ENCODE measurements at regions not wholly inside any gene's neighbourhood (a gene's known extent, or its start where the extent isn't known, plus 50 kb on each side); places are given as distances from the start of the nearest gene placed in this dataset.
"Not testable (repeated sequence)": the region's sequence is repeated elsewhere in the genome, so short reads cannot be mapped to it uniquely, and the experiment has no call there.

DNA sequence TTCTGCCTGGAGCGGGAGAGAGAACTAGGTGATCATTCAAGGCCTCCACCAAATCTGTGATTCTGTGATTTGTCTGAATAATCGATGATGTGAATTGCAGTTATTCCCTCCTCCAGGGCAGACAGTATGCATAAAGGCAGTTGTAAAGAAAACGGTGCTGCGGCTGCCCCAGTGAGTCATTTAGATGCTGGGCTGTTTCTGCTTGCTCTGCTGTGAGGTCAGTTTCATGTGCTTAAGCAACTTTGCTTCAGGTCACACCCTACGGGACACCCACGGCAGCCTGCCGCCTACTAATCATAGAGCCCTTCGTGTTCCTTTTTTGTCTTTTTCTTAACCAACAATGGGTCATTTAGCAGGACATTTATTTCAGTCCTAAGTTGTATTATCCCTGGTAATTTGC, 158.1 kb upstream of the PITRM1 start:
- Histone ChIP-seq H3K9me3 (ENCODE audit: control insufficient read depth, low read length) (no peaks in the 10 kb centered on the region), H3K27me3 (ENCODE audit: control insufficient read depth, insufficient read depth) (no peaks in the 10 kb centered on the region), H3K27ac (ENCODE audit: low read length) (no peak overlapping the region), H3K4me1 (ENCODE audit: control insufficient read depth, insufficient read depth, low read length) (no peaks in the 10 kb centered on the region), H3K4me3 (ENCODE audit: low read length) (no peak overlapping the region)
- WGBS, result 59% methylated on average over 8 of the region's 8 CpGs
- ATAC-seq, result peak; percentile 64 to 84
- peak in 2 of 3 donors; percentile 34 to 77 for DNase-seq
- intact Hi-C loops (cut with DNase I), result no loop called here

GRCh38 chr10:3325954-3326750, 153.6 kb upstream of the PITRM1 start:
- H3K4me3 ChIP-seq (ENCODE audit: low read length), result no peak overlapping the region
- no peak overlapping the region for H3K27ac ChIP-seq (ENCODE audit: low read length)
- H3K27me3 ChIP-seq (ENCODE audit: control insufficient read depth, insufficient read depth), result no peaks in the 10 kb centered on the region
- no peaks in the 10 kb centered on the region for H3K4me1 ChIP-seq (ENCODE audit: control insufficient read depth, insufficient read depth, low read length)
- intact Hi-C loops (cut with DNase I), result no loop called here
- H3K9me3 ChIP-seq (ENCODE audit: control insufficient read depth, low read length), result no peaks in the 10 kb centered on the region
- WGBS, result 86% methylated on average over 7 of the region's 7 CpGs
- ATAC-seq (no peak), DNase-seq (no peak)

GRCh38 chr10:3324612-3325038, 152.0 kb upstream of the PITRM1 start:
- no peak for DNase-seq
- 66% methylated on average over 8 of the region's 8 CpGs for WGBS

DNA sequence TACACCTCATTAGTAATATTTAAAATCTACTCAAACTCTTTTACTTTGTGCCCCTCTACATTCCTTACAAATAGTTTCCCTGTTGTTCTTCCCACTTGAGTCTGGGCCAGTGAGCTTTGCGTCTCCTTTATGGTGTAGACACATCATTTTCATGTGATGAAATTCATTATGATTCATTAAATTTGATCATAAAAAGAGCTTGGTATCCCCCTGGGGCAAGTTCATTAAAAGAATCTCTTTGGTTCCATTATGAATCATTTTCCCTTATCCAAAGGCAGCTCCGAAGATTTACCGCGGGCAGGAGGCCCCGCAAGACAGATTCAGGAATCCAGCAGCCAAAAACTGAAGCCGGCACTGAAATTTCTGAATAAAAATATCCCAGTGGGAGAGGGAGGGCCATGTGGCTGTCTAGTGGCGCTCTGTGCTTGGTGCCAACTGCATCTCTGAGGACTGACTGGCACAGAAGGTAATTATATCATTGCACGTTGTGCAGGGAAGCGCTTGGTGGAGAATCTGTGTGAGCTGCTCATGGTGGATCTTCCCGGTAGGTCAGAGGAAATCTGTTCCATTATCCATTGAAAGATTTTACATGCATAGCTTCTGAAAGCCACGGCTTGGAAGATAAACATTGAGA, 151.4 kb upstream of the PITRM1 start:
- Histone ChIP-seq H3K4me1 (ENCODE audit: control insufficient read depth, insufficient read depth, low read length) (no peaks in the 10 kb centered on the region), H3K4me3 (ENCODE audit: low read length) (no peak overlapping the region), H3K27me3 (ENCODE audit: control insufficient read depth, insufficient read depth) (no peaks in the 10 kb centered on the region), H3K9me3 (ENCODE audit: control insufficient read depth, low read length) (no peaks in the 10 kb centered on the region), H3K27ac (ENCODE audit: low read length) (no peak overlapping the region)
- WGBS, result 43% methylated on average over 11 of the region's 11 CpGs
- intact Hi-C loops (cut with DNase I), result no loop called here
- DNase-seq, result peak in 1 of 3 donors; percentile 54
- ATAC-seq, result peak; percentile 71 to 84

More at GRCh38 chr10:3324612-3325038, 152.0 kb upstream of the PITRM1 start:
- no peak overlapping the region for H3K27ac ChIP-seq (ENCODE audit: low read length)
- H3K27me3 ChIP-seq (ENCODE audit: control insufficient read depth, insufficient read depth), result no peaks in the 10 kb centered on the region
- no peak overlapping the region for H3K4me3 ChIP-seq (ENCODE audit: low read length)
- no peak for ATAC-seq
- H3K9me3 ChIP-seq (ENCODE audit: control insufficient read depth, low read length), result no peaks in the 10 kb centered on the region
- intact Hi-C loops (cut with DNase I), result no loop called here
- H3K4me1 ChIP-seq (ENCODE audit: control insufficient read depth, insufficient read depth, low read length), result no peaks in the 10 kb centered on the region

- 92% methylated on average over 9 of the region's 9 CpGs for WGBS
Observed at GRCh38 chr10:3321123-3321522, 148.5 kb upstream of the PITRM1 start.

DNA sequence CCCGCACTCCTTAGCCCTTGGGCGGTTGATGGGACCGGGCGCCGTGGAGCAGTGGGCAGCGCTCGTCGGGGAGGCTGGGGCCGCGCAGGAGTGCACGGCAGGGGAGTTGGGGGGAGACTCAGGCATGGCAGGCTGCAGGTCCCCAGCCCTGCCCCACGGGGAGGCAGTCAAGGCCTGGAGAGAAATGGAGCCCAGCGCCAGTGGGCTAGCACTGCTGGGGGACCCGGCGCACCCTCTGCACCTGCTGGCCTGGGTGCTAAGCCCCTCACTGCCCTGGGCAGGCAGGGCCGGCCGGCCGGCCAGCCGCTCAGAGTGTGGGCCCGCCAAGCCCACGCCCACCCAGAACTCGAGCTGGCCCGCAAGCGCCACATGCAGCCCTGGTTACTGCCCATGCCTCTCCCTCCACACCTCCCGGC, 147.2 kb upstream of the PITRM1 start:
- DNase-seq, result no peak
- ATAC-seq, result no peak
- Histone ChIP-seq H3K27ac (ENCODE audit: low read length) (no peak overlapping the region), H3K4me1 (ENCODE audit: control insufficient read depth, insufficient read depth, low read length) (no peaks in the 10 kb centered on the region), H3K27me3 (ENCODE audit: control insufficient read depth, insufficient read depth) (no peaks in the 10 kb centered on the region), H3K9me3 (ENCODE audit: control insufficient read depth, low read length) (no peaks in the 10 kb centered on the region), H3K4me3 (ENCODE audit: low read length) (no peak overlapping the region)
- WGBS, result 93% methylated on average over 25 of the region's 25 CpGs
- intact Hi-C loops (cut with DNase I), result no loop called here

More at GRCh38 chr10:3321123-3321522, 148.5 kb upstream of the PITRM1 start:
- ATAC-seq, result no peak
- Histone ChIP-seq H3K9me3 (ENCODE audit: control insufficient read depth, low read length) (no peaks in the 10 kb centered on the region), H3K4me1 (ENCODE audit: control insufficient read depth, insufficient read depth, low read length) (no peaks in the 10 kb centered on the region), H3K27ac (ENCODE audit: low read length) (no peak overlapping the region), H3K27me3 (ENCODE audit: control insufficient read depth, insufficient read depth) (no peaks in the 10 kb centered on the region), H3K4me3 (ENCODE audit: low read length) (no peak overlapping the region)
- no peak for DNase-seq
- intact Hi-C loops (cut with DNase I), result no loop called here

DNA sequence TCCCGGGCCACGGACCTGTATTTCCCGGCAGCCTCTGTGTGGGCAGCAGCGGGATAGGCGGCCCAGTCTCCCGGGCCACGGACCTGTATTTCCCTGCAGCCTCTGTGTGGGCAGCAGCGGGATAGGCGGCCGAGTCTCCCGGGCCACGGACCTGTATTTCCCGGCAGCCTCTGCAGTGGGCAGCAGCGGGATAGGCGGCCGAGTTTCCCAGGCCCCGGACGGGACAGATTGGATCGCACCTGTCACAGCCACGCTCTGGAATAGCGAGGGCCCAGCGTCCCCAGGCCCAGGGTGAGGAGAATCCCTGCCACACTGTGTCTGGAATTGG, 145.9 kb upstream of the PITRM1 start:
- H3K27ac ChIP-seq (ENCODE audit: low read length); H3K4me1 ChIP-seq (ENCODE audit: control insufficient read depth, insufficient read depth, low read length); ATAC-seq: not testable (repeated sequence)

GRCh38 chr10:3317553-3318479, 145.2 kb upstream of the PITRM1 start:
- 96% methylated on average over 48 of the region's 61 CpGs for WGBS
- not testable (repeated sequence) for ATAC-seq; H3K4me1 ChIP-seq (ENCODE audit: control insufficient read depth, insufficient read depth, low read length)

More for the DNA sequence above, 145.9 kb upstream of the PITRM1 start:
- H3K4me3 ChIP-seq (ENCODE audit: low read length); H3K9me3 ChIP-seq (ENCODE audit: control insufficient read depth, low read length); H3K27me3 ChIP-seq (ENCODE audit: control insufficient read depth, insufficient read depth); intact Hi-C loops (cut with DNase I); DNase-seq: not testable (repeated sequence)
- WGBS, result 95% methylated on average over 22 of the region's 22 CpGs

DNA sequence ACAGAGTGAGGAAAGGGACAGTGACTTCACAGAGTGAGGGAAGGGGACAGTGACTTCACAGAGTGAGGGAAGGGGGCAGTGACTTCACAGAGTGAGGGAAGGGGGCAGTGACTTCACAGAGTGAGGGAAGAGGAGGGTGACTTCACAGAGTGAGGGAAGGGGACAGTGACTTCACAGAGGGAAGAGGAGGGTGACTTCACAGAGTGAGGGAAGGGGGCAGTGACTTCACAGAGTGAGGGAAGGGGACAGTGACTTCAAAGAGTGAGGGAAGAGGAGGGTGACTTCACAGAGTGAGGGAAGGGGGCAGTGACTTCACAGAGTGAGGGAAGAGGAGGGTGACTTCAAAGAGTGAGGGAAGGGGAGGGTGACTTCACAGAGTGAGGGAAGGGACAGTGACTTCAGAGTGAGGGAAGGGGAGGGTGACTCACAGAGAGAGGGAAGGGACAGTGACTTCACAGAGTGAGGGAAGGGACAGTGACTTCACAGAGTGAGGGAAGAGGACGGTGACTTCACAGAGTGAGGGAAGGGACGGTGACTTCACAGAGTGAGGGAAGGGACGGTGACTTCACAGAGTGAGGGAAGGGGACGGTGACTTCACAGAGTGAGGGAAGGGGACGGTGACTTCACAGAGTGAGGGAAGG, 142.0 kb upstream of the PITRM1 start:
- not testable (repeated sequence) for H3K4me1 ChIP-seq (ENCODE audit: control insufficient read depth, insufficient read depth, low read length)

More at GRCh38 chr10:3317553-3318479, 145.2 kb upstream of the PITRM1 start:
- DNase-seq; H3K9me3 ChIP-seq (ENCODE audit: control insufficient read depth, low read length); H3K27ac ChIP-seq (ENCODE audit: low read length); intact Hi-C loops (cut with DNase I); H3K27me3 ChIP-seq (ENCODE audit: control insufficient read depth, insufficient read depth); H3K4me3 ChIP-seq (ENCODE audit: low read length): not testable (repeated sequence)

DNA sequence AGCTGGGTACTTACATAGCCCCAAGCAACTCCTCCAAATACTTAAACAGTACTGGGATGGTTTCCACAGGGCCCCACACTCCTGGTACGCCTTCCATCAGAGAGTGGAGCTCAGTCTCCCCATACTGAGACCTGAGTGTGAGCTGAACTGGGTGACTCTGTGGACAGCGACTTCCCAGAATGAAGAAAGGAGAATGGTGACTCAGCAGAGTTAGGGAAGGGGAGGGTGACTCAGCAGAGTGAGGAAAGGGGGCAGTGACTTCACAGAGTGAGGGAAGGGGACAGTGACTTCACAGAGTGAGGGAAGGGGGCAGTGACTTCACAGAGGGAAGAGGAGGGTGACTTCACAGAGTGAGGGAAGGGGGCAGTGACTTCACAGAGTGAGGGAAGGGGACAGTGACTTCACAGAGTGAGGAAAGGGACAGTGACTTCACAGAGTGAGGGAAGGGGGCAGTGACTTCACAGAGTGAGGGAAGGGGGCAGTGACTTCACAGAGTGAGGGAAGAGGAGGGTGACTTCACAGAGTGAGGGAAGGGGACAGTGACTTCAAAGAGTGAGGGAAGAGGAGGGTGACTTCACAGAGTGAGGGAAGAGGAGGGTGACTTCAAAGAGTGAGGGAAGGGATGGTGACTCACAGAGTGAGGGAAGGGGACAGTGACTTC, 141.3 kb upstream of the PITRM1 start:
- intact Hi-C loops (cut with DNase I); DNase-seq; ATAC-seq; H3K27me3 ChIP-seq (ENCODE audit: control insufficient read depth, insufficient read depth); H3K9me3 ChIP-seq (ENCODE audit: control insufficient read depth, low read length); H3K4me1 ChIP-seq (ENCODE audit: control insufficient read depth, insufficient read depth, low read length); H3K27ac ChIP-seq (ENCODE audit: low read length); H3K4me3 ChIP-seq (ENCODE audit: low read length): not testable (repeated sequence)
- WGBS, result 64% methylated on average over 2 of the region's 2 CpGs

More for the DNA sequence above, 142.0 kb upstream of the PITRM1 start:
- DNase-seq; H3K4me3 ChIP-seq (ENCODE audit: low read length); H3K27ac ChIP-seq (ENCODE audit: low read length); ATAC-seq; H3K27me3 ChIP-seq (ENCODE audit: control insufficient read depth, insufficient read depth); H3K9me3 ChIP-seq (ENCODE audit: control insufficient read depth, low read length); intact Hi-C loops (cut with DNase I): not testable (repeated sequence)
- WGBS, result 74% methylated on average over 5 of the region's 5 CpGs
